HCT116 (cell line): ENCODE measurements at regions not wholly inside any gene's neighbourhood (a gene's known extent, or its start where the extent isn't known, plus 50 kb on each side); places are given as distances from the start of the nearest gene placed in this dataset.

Source experiments
- CTCF ChIP-seq, 3 experiments: fragments of 200-600 bp in 1 of 3; sonication (generic) in 1 of 3; IDR thresholded peaks in 2 of 3; conservative IDR thresholded peaks in 1 of 3; 2 replicates each; pipeline ENCODE4 v1.5.1; 2012 to 2017; ENCODE audit warnings: low read depth in 2 of 3, low read length in 2 of 3, antibody characterized with exemption in 1 of 3, borderline replicate concordance in 1 of 3, control low read depth in 1 of 3, mild to moderate bottlenecking in 1 of 3, mixed read lengths in 1 of 3, mixed run types in 1 of 3, moderate library complexity in 1 of 3; ENCODE audit not compliant: insufficient read depth in 1 of 3
- EZH2 ChIP-seq: fragments of 200-600 bp; sonication (generic); IDR thresholded peaks from 2 replicates; pipeline ENCODE4 v1.6.1; 2017; ENCODE audit warnings: antibody characterized with exemption, mixed run types
- POLR2A ChIP-seq: IDR thresholded peaks from 2 replicates; pipeline ENCODE4 v1.7.0; 2011; ENCODE audit warnings: borderline replicate concordance; ENCODE audit not compliant: insufficient read depth, insufficient read length; ENCODE audit errors: extremely low read depth
- POLR2AphosphoS5 ChIP-seq: IDR thresholded peaks from 2 replicates; pipeline ENCODE4 v1.6.1; 2011; ENCODE audit warnings: mild to moderate bottlenecking, low read depth, low read length, moderate library complexity
- SRF ChIP-seq: IDR thresholded peaks from 2 replicates; pipeline ENCODE4 v1.6.1; 2012; ENCODE audit warnings: low read depth
- YY1 ChIP-seq: IDR thresholded peaks from 2 replicates; pipeline ENCODE4 v1.6.1; 2011; ENCODE audit warnings: low read length, low read depth, moderate library complexity, mild to moderate bottlenecking; ENCODE audit not compliant: insufficient replicate concordance; ENCODE audit errors: extremely low read depth
- ZFX ChIP-seq: fragments of 450-650 bp; IDR thresholded peaks from 2 replicates; pipeline ENCODE4 v1.6.1; 2017
- ZNF274 ChIP-seq: fragments of 200-500 bp; sonication (Bioruptor generic); IDR thresholded peaks from 2 replicates; pipeline ENCODE4 v1.6.1; 2014; ENCODE audit warnings: mild to moderate bottlenecking, low read depth, low read length, inconsistent platforms

- TF ChIP-seq CTCF (IDR thresholded peaks at IDR 0.05 in 2 of 3, conservative IDR thresholded peaks at IDR 0.05 in 1 of 3; ENCODE audit: borderline replicate concordance in 1 of 3, insufficient read depth in 1 of 3, low read depth in 2 of 3, low read length in 2 of 3), result no peak
- TF ChIP-seq YY1, result no peak
- no peak for TF ChIP-seq ZNF274
- TF ChIP-seq EZH2, result no peak
- TF ChIP-seq POLR2AphosphoS5, result no peak
- no peak for TF ChIP-seq ZFX
- TF ChIP-seq SRF, result no peak
- TF ChIP-seq POLR2A, result no peak
Observed at GRCh38 chr4:187910741-187911140, 84.8 kb upstream of the ZFP42 start.
